Fibroblast of lung (primary cell): ENCODE measurements at regions not wholly inside any gene's neighbourhood (a gene's known extent, or its start where the extent isn't known, plus 50 kb on each side); places are given as distances from the start of the nearest gene placed in this dataset.

Experiments used
- CTCF ChIP-seq, 2 donors: IDR thresholded peaks in 1 of 2; conservative IDR thresholded peaks in 1 of 2; 1 replicate in 1 of 2; 2 replicates in 1 of 2; pipeline ENCODE4 v1.5.1; 2011 to 2012; ENCODE audit warnings: low read length in 2 of 2, control low read depth in 1 of 2, inconsistent platforms in 1 of 2, low read depth in 1 of 2, mild to moderate bottlenecking in 1 of 2
- EZH2 ChIP-seq: IDR thresholded peaks from 2 replicates; pipeline ENCODE4 v1.5.1; 2012; ENCODE audit warnings: low read length, control low read depth, mild to moderate bottlenecking; ENCODE audit errors: missing control alignments

GRCh38 chr10:16227674-16228073 lies 209.1 kb upstream of the PTER start:
- TF ChIP-seq CTCF (conservative IDR thresholded peaks at IDR 0.05 in 1 of 2, IDR thresholded peaks at IDR 0.05 in 1 of 2; ENCODE audit: low read depth in 1 of 2, low read length in 2 of 2) (no peak), EZH2 (no peak)
